GM23248 (cell line): ENCODE measurements at regions not wholly inside any gene's neighbourhood (a gene's known extent, or its start where the extent isn't known, plus 50 kb on each side); places are given as distances from the start of the nearest gene placed in this dataset.

ENCODE experiments used
- EZH2 ChIP-seq: fragments of 200-600 bp; sonication (generic); IDR thresholded peaks from 2 replicates; pipeline ENCODE4 v1.6.1; 2018; ENCODE audit warnings: antibody characterized with exemption, mild to moderate bottlenecking; ENCODE audit not compliant: insufficient read depth, poor library complexity, severe bottlenecking
- EZH2phosphoT487 ChIP-seq: fragments of 200-600 bp; sonication (generic); IDR thresholded peaks from 2 replicates; pipeline ENCODE4 v1.6.1; 2018; ENCODE audit warnings: antibody characterized with exemption, moderate library complexity, mild to moderate bottlenecking, low read depth; ENCODE audit not compliant: insufficient read depth

DNA sequence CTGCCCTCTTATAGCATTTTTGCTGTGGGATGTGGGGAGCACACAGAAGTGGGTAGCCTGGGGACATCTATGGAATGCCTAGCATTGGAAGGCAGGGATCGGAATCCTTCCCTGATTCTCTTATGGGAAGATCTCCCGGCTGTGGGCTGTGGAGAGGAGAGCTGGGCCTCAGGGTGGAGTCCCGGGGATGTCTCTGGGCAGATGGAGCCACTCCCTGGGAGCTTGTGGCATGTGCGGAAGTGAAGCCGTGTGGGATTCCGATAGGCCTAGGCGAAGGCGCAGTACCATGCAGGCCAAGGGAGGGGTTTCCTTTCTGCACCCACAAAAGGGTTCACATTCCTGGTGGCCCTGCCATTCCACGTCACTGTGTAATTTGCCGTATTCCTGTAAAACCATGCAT, 87.9 kb downstream of the GLI2 start:
- TF ChIP-seq EZH2 (no peak), EZH2phosphoT487 (no peak)
